Mesodermal cell (in vitro differentiated cells): ENCODE measurements at regions not wholly inside any gene's neighbourhood (a gene's known extent, or its start where the extent isn't known, plus 50 kb on each side); places are given as distances from the start of the nearest gene placed in this dataset.

Experiments
- H3K27ac ChIP-seq: 2 replicates; pipeline ENCODE4 v1.7.0; 2013; ENCODE audit warnings: mild to moderate bottlenecking, low read depth, low read length, moderate library complexity; ENCODE audit not compliant: severe bottlenecking
- H3K36me3 ChIP-seq: 2 replicates; pipeline ENCODE4 v1.7.1; 2013; ENCODE audit warnings: mild to moderate bottlenecking, low read length, moderate library complexity; ENCODE audit not compliant: control insufficient read depth, insufficient read depth
- H3K4me1 ChIP-seq: one replicate; pipeline ENCODE4 v1.7.1; 2013; ENCODE audit warnings: mild to moderate bottlenecking, low read length; ENCODE audit not compliant: insufficient read depth, control insufficient read depth, poor library complexity, severe bottlenecking
- H3K4me3 ChIP-seq: 2 replicates; pipeline ENCODE4 v1.7.0; 2013; ENCODE audit warnings: low read length, control low read depth, mild to moderate bottlenecking; ENCODE audit not compliant: insufficient read depth, poor library complexity, severe bottlenecking; ENCODE audit errors: extremely low read depth
- H3K9me3 ChIP-seq: 2 replicates; pipeline ENCODE4 v1.7.1; 2013; ENCODE audit warnings: mild to moderate bottlenecking, low read length, moderate library complexity; ENCODE audit not compliant: control insufficient read depth
- WGBS, 2 experiments: methylation state at CpG; one replicate each; pipeline ENCODE4 v1.1.5; 2013; ENCODE audit warnings: missing lambda C conversion rate in 2 of 2; ENCODE audit not compliant: insufficient coverage in 2 of 2; 5-methylcytosine and 5-hydroxymethylcytosine counted together

- Histone ChIP-seq H3K36me3 (no peaks in the 10 kb centered on the region), H3K27ac (no peak overlapping the region), H3K4me1 (peaks cover 3% of the 10 kb centered on the region), H3K4me3 (no peak overlapping the region), H3K9me3 (no peaks in the 10 kb centered on the region)
- WGBS, 2 experiments = 75% methylated on average over 4 of the region's 4 CpGs; no CpG with 5 or more reads in 1 of the 2 experiments
Observed at GRCh38 chr15:29471757-29472156, 202.1 kb upstream of the NSMCE3 start.

- no peak overlapping the region for H3K4me3 ChIP-seq
- H3K9me3 ChIP-seq = no peaks in the 10 kb centered on the region
- no peaks in the 10 kb centered on the region for H3K36me3 ChIP-seq
- H3K27ac ChIP-seq = no peak overlapping the region
- 86 to 91% methylated on average over 11 to 13 of the region's 13 CpGs for WGBS, 2 experiments
- peaks cover 3% of the 10 kb centered on the region for H3K4me1 ChIP-seq
Observed at GRCh38 chr15:29471306-29471705, 201.7 kb upstream of the NSMCE3 start.

- H3K4me1 ChIP-seq = peaks cover 3% of the 10 kb centered on the region
- no peaks in the 10 kb centered on the region for H3K36me3 ChIP-seq
- H3K9me3 ChIP-seq = no peaks in the 10 kb centered on the region
- no peak overlapping the region for H3K4me3 ChIP-seq
- 100% methylated on average over 1 of the region's 3 CpGs; no CpG with 5 or more reads in 1 of the 2 experiments for WGBS, 2 experiments
- H3K27ac ChIP-seq = no peak overlapping the region
Observed at GRCh38 chr15:29470794-29471193, 201.2 kb upstream of the NSMCE3 start.

GRCh38 chr15:29470311-29470710 lies 200.7 kb upstream of the NSMCE3 start:
- no peak overlapping the region for H3K27ac ChIP-seq
- H3K4me1 ChIP-seq = peaks cover 3% of the 10 kb centered on the region
- no peak overlapping the region for H3K4me3 ChIP-seq
- no peaks in the 10 kb centered on the region for H3K36me3 ChIP-seq
- no peaks in the 10 kb centered on the region for H3K9me3 ChIP-seq
- 87 to 90% methylated on average over 6 to 14 of the region's 14 CpGs for WGBS, 2 experiments

GRCh38 chr15:29468899-29469298 lies 199.3 kb upstream of the NSMCE3 start:
- Histone ChIP-seq H3K4me3 (no peak overlapping the region), H3K27ac (no peak overlapping the region), H3K4me1 (peaks cover 3% of the 10 kb centered on the region), H3K36me3 (no peaks in the 10 kb centered on the region), H3K9me3 (no peaks in the 10 kb centered on the region)
- 87 to 91% methylated on average over 7 of the region's 10 CpGs for WGBS, 2 experiments

- Histone ChIP-seq H3K4me1 (no peaks in the 10 kb centered on the region), H3K36me3 (no peaks in the 10 kb centered on the region), H3K4me3 (no peak overlapping the region), H3K9me3 (no peaks in the 10 kb centered on the region), H3K27ac (no peak overlapping the region)
- WGBS, 2 experiments = 86 to 90% methylated on average over 4 of the region's 4 CpGs
Observed at GRCh38 chr15:29467091-29467490, 197.5 kb upstream of the NSMCE3 start.

GRCh38 chr15:29466292-29466691 lies 196.7 kb upstream of the NSMCE3 start:
- Histone ChIP-seq H3K36me3 (no peaks in the 10 kb centered on the region), H3K27ac (no peak overlapping the region), H3K9me3 (no peaks in the 10 kb centered on the region), H3K4me3 (no peak overlapping the region), H3K4me1 (no peaks in the 10 kb centered on the region)
- 95 to 96% methylated on average over 4 of the region's 4 CpGs for WGBS, 2 experiments

- H3K27ac ChIP-seq = no peak overlapping the region
- H3K36me3 ChIP-seq = no peaks in the 10 kb centered on the region
- no peak overlapping the region for H3K4me3 ChIP-seq
- H3K9me3 ChIP-seq = no peaks in the 10 kb centered on the region
- WGBS, 2 experiments = 87 to 92% methylated on average over 4 to 6 of the region's 6 CpGs
- no peaks in the 10 kb centered on the region for H3K4me1 ChIP-seq
Observed at GRCh38 chr15:29465816-29466215, 196.2 kb upstream of the NSMCE3 start.

GRCh38 chr15:29465196-29465595 lies 195.6 kb upstream of the NSMCE3 start:
- no peak overlapping the region for H3K27ac ChIP-seq
- H3K4me3 ChIP-seq = no peak overlapping the region
- WGBS, 2 experiments = 87 to 88% methylated on average over 3 of the region's 3 CpGs
- H3K4me1 ChIP-seq = no peaks in the 10 kb centered on the region
- H3K36me3 ChIP-seq = no peaks in the 10 kb centered on the region
- H3K9me3 ChIP-seq = no peaks in the 10 kb centered on the region

GRCh38 chr15:29461877-29462276 lies 192.3 kb upstream of the NSMCE3 start:
- H3K4me1 ChIP-seq = no peaks in the 10 kb centered on the region
- no peaks in the 10 kb centered on the region for H3K9me3 ChIP-seq
- H3K36me3 ChIP-seq = no peaks in the 10 kb centered on the region
- no peak overlapping the region for H3K4me3 ChIP-seq
- WGBS, 2 experiments = 82 to 88% methylated on average over 1 to 2 of the region's 3 CpGs
- H3K27ac ChIP-seq = no peak overlapping the region

GRCh38 chr15:29458361-29458760 lies 188.7 kb upstream of the NSMCE3 start:
- peaks cover 6% of the 10 kb centered on the region for H3K4me1 ChIP-seq
- H3K36me3 ChIP-seq = no peaks in the 10 kb centered on the region
- no peak overlapping the region for H3K27ac ChIP-seq
- WGBS, 2 experiments = 78 to 91% methylated on average over 3 to 5 of the region's 7 CpGs
- H3K9me3 ChIP-seq = no peaks in the 10 kb centered on the region
- H3K4me3 ChIP-seq = no peak overlapping the region
